MCF 10A (cell line): ENCODE measurements at regions not wholly inside any gene's neighbourhood (a gene's known extent, or its start where the extent isn't known, plus 50 kb on each side); places are given as distances from the start of the nearest gene placed in this dataset.

Experiments
- BruUV-seq: library from RNA; stranded (reverse); fragments of 400-500 nt; replicated peaks from 2 replicates; lab custom pipeline; 2021; lab: Mats Ljungman, UMichigan
- CTCF ChIA-PET: fragments of 300-600 bp; sonication (Branson Sonifier 250); formaldehyde crosslinking; extraction: SDS; loops from one replicate; lab custom pipeline; 2021; ENCODE audit warnings: antibody characterized with exemption, inconsistent platforms; lab: Yijun Ruan, JAX
- POLR2A ChIA-PET: fragments of 300-600, 350-650 bp; sonication (Branson Sonifier 250); formaldehyde crosslinking; extraction: SDS; loops from one replicate; lab custom pipeline; 2020; ENCODE audit warnings: antibody characterized with exemption, inconsistent platforms; lab: Yijun Ruan, JAX
- DNase-seq: peaks from one replicate; pipeline ENCODE4 v3.0.0-alpha.2; 2018; ENCODE audit not compliant: unreplicated experiment
- H3K27ac Mint-ChIP-seq: one replicate; pipeline ENCODE4 v1.8.0; 2022; ENCODE audit warnings: mild to moderate bottlenecking, low read depth, mixed read lengths; ENCODE audit not compliant: unreplicated experiment
- H3K27me3 Mint-ChIP-seq: one replicate; pipeline ENCODE4 v1.8.0; 2022; ENCODE audit warnings: mixed read lengths; ENCODE audit not compliant: insufficient read depth, unreplicated experiment
- H3K36me3 Mint-ChIP-seq: one replicate; pipeline ENCODE4 v1.8.0; 2022; ENCODE audit warnings: mild to moderate bottlenecking, moderate library complexity, mixed read lengths; ENCODE audit not compliant: insufficient read depth, unreplicated experiment
- H3K4me1 Mint-ChIP-seq: one replicate; pipeline ENCODE4 v1.8.0; 2022; ENCODE audit warnings: mixed read lengths; ENCODE audit not compliant: insufficient read depth, unreplicated experiment
- H3K4me3 Mint-ChIP-seq: one replicate; pipeline ENCODE4 v1.8.0; 2022; ENCODE audit warnings: mild to moderate bottlenecking, moderate library complexity, mixed read lengths; ENCODE audit not compliant: unreplicated experiment
- H3K9me3 Mint-ChIP-seq: one replicate; pipeline ENCODE4 v1.8.0; 2022; ENCODE audit warnings: mixed read lengths; ENCODE audit not compliant: unreplicated experiment
- CTCF ChIP-seq: fragments of 200-600 bp; IDR thresholded peaks from one replicate; pipeline ENCODE4 v1.8.0; 2022; ENCODE audit warnings: antibody characterized with exemption, mild to moderate bottlenecking; ENCODE audit not compliant: unreplicated experiment
- intact Hi-C: fragments of 100-400 bp; cut with micrococcal nuclease; formaldehyde crosslinking; loops from 2 replicates; pipeline ENCODE4 v1.14.1; 2022

- TF ChIP-seq CTCF: no peak
- Mint-ChIP-seq H3K4me3 (no peak overlapping the region), H3K9me3 (no peaks in the 10 kb centered on the region), H3K27ac (no peak overlapping the region), H3K36me3 (no peaks in the 10 kb centered on the region), H3K27me3 (no peaks in the 10 kb centered on the region), H3K4me1 (no peaks in the 10 kb centered on the region)
- no TSS peak for BruUV-seq
- POLR2A ChIA-PET: no interaction called here
- peak; percentile 41 for DNase-seq
- CTCF ChIA-PET: interaction anchor here (0.5 kb wide), 1 partner anchor 1425 kb away, joined by 3 read pairs; no protein-coding TSS in a partner anchor
- intact Hi-C loops: no loop called here
Observed at GRCh38 chr5:3265131-3265885, 330.3 kb upstream of the IRX1 start.

GRCh38 chr5:3262451-3262850 is 333.2 kb upstream of the IRX1 start:
- Mint-ChIP-seq H3K27ac (no peak overlapping the region), H3K4me3 (no peak overlapping the region), H3K36me3 (no peaks in the 10 kb centered on the region), H3K9me3 (no peaks in the 10 kb centered on the region), H3K27me3 (no peaks in the 10 kb centered on the region), H3K4me1 (no peaks in the 10 kb centered on the region)
- TF ChIP-seq CTCF: no peak
- POLR2A ChIA-PET: no interaction called here
- BruUV-seq: no TSS peak
- CTCF ChIA-PET: no interaction called here
- no peak for DNase-seq
- intact Hi-C loops: no loop called here

- intact Hi-C loops: no loop called here
- BruUV-seq: no TSS peak
- H3K27ac Mint-ChIP-seq: no peak overlapping the region
- ChIA-PET POLR2A (no interaction called here), CTCF (no interaction called here)
- no peaks in the 10 kb centered on the region for H3K4me1 Mint-ChIP-seq
- no peaks in the 10 kb centered on the region for H3K27me3 Mint-ChIP-seq
- TF ChIP-seq CTCF: no peak
- no peak for DNase-seq
- no peaks in the 10 kb centered on the region for H3K9me3 Mint-ChIP-seq
- no peak overlapping the region for H3K4me3 Mint-ChIP-seq
- H3K36me3 Mint-ChIP-seq: no peaks in the 10 kb centered on the region
Observed at GRCh38 chr5:3261081-3261480, 334.6 kb upstream of the IRX1 start.

- intact Hi-C loops: no loop called here
- Mint-ChIP-seq H3K4me3 (no peak overlapping the region), H3K27me3 (no peaks in the 10 kb centered on the region), H3K9me3 (no peaks in the 10 kb centered on the region), H3K4me1 (no peaks in the 10 kb centered on the region), H3K27ac (no peak overlapping the region), H3K36me3 (no peaks in the 10 kb centered on the region)
- BruUV-seq: no TSS peak
- ChIA-PET CTCF (no interaction called here), POLR2A (no interaction called here)
- no peak for TF ChIP-seq CTCF
- DNase-seq: no peak
Observed at GRCh38 chr5:3258050-3258449, 337.6 kb upstream of the IRX1 start.
